ENCODE measurements at regions not wholly inside any gene's neighbourhood (a gene's known extent, or its start where the extent isn't known, plus 50 kb on each side); places are given as distances from the start of the nearest gene placed in this dataset.

GRCh38 chr3:161713731-161714130 is 217.1 kb downstream of the OTOL1 start:
- Histone ChIP-seq H3K27me3 (ENCODE audit: insufficient read depth, low read length) (no peaks in the 10 kb centered on the region), H3K4me1 (ENCODE audit: insufficient read depth, low read length) (no peaks in the 10 kb centered on the region), H2AFZ (ENCODE audit: low read length) (no peak overlapping the region), H3K4me2 (ENCODE audit: insufficient read depth, low read length) (no peak overlapping the region), H3K79me2 (ENCODE audit: insufficient read depth, low read length) (no peaks in the 10 kb centered on the region), H3K27ac (ENCODE audit: low read depth, low read length) (no peak overlapping the region), H3K4me3 (ENCODE audit: insufficient read depth, low read length) (no peak overlapping the region), H4K20me1 (ENCODE audit: insufficient read depth, low read length) (no peaks in the 10 kb centered on the region), H3K36me3 (ENCODE audit: insufficient read depth, low read length) (no peaks in the 10 kb centered on the region), H3K9me3 (ENCODE audit: low read depth, low read length) (peaks cover 2% of the 10 kb centered on the region)
- no peak for DNase-seq (ENCODE audit: insufficient read length, low spot score, missing footprints)
- no peak for TF ChIP-seq CTCF (IDR thresholded peaks at IDR 0.05; ENCODE audit: extremely low read depth, low read depth, low read length)

GRCh38 chr3:161731968-161732367 is 235.4 kb downstream of the OTOL1 start:
- no peak overlapping the region for H3K4me3 ChIP-seq (ENCODE audit: insufficient read depth, low read length)
- H3K9me3 ChIP-seq (ENCODE audit: low read depth, low read length) = no peaks in the 10 kb centered on the region
- no peak for TF ChIP-seq CTCF (IDR thresholded peaks at IDR 0.05; ENCODE audit: extremely low read depth, low read depth, low read length)
- H3K4me2 ChIP-seq (ENCODE audit: insufficient read depth, low read length) = no peak overlapping the region
- H3K79me2 ChIP-seq (ENCODE audit: insufficient read depth, low read length) = no peaks in the 10 kb centered on the region
- no peaks in the 10 kb centered on the region for H3K4me1 ChIP-seq (ENCODE audit: insufficient read depth, low read length)
- no peak for DNase-seq (ENCODE audit: insufficient read length, low spot score, missing footprints)
- H2AFZ ChIP-seq (ENCODE audit: low read length) = no peak overlapping the region
- H3K36me3 ChIP-seq (ENCODE audit: insufficient read depth, low read length) = no peaks in the 10 kb centered on the region
- no peak overlapping the region for H3K27ac ChIP-seq (ENCODE audit: low read depth, low read length)
- no peaks in the 10 kb centered on the region for H4K20me1 ChIP-seq (ENCODE audit: insufficient read depth, low read length)
- H3K27me3 ChIP-seq (ENCODE audit: insufficient read depth, low read length) = no peaks in the 10 kb centered on the region

- Histone ChIP-seq H3K4me3 (ENCODE audit: insufficient read depth, low read length) (no peak overlapping the region), H3K9me3 (ENCODE audit: low read depth, low read length) (no peaks in the 10 kb centered on the region), H4K20me1 (ENCODE audit: insufficient read depth, low read length) (no peaks in the 10 kb centered on the region), H3K4me2 (ENCODE audit: insufficient read depth, low read length) (no peak overlapping the region), H3K36me3 (ENCODE audit: insufficient read depth, low read length) (no peaks in the 10 kb centered on the region), H3K79me2 (ENCODE audit: insufficient read depth, low read length) (no peaks in the 10 kb centered on the region), H3K4me1 (ENCODE audit: insufficient read depth, low read length) (no peaks in the 10 kb centered on the region), H2AFZ (ENCODE audit: low read length) (no peak overlapping the region), H3K27me3 (ENCODE audit: insufficient read depth, low read length) (no peaks in the 10 kb centered on the region), H3K27ac (ENCODE audit: low read depth, low read length) (no peak overlapping the region)
- TF ChIP-seq CTCF (IDR thresholded peaks at IDR 0.05; ENCODE audit: extremely low read depth, low read depth, low read length) = no peak
- no peak for DNase-seq (ENCODE audit: insufficient read length, low spot score, missing footprints)
These were observed 240.6 kb downstream of the OTOL1 start for GRCh38 chr3:161737171-161737570.

- H2AFZ ChIP-seq (ENCODE audit: low read length) = no peak overlapping the region
- no peaks in the 10 kb centered on the region for H3K4me1 ChIP-seq (ENCODE audit: insufficient read depth, low read length)
- no peaks in the 10 kb centered on the region for H4K20me1 ChIP-seq (ENCODE audit: insufficient read depth, low read length)
- no peak overlapping the region for H3K4me2 ChIP-seq (ENCODE audit: insufficient read depth, low read length)
- DNase-seq (ENCODE audit: insufficient read length, low spot score, missing footprints) = no peak
- no peak overlapping the region for H3K27ac ChIP-seq (ENCODE audit: low read depth, low read length)
- no peak overlapping the region for H3K4me3 ChIP-seq (ENCODE audit: insufficient read depth, low read length)
- H3K79me2 ChIP-seq (ENCODE audit: insufficient read depth, low read length) = no peaks in the 10 kb centered on the region
- no peaks in the 10 kb centered on the region for H3K27me3 ChIP-seq (ENCODE audit: insufficient read depth, low read length)
- no peaks in the 10 kb centered on the region for H3K36me3 ChIP-seq (ENCODE audit: insufficient read depth, low read length)
- H3K9me3 ChIP-seq (ENCODE audit: low read depth, low read length) = no peaks in the 10 kb centered on the region
- TF ChIP-seq CTCF (IDR thresholded peaks at IDR 0.05; ENCODE audit: extremely low read depth, low read depth, low read length) = no peak
These were observed 243.8 kb downstream of the OTOL1 start for GRCh38 chr3:161740421-161740820.

Data from osteoblast (primary cell).